GM19328 (cell line): ENCODE measurements at regions not wholly inside any gene's neighbourhood (a gene's known extent, or its start where the extent isn't known, plus 50 kb on each side); places are given as distances from the start of the nearest gene placed in this dataset.
"Not testable (repeated sequence)": the region's sequence is repeated elsewhere in the genome, so short reads cannot be mapped to it uniquely, and the experiment has no call there.

Source experiments
- ATAC-seq: cut with Tn5 transposase; IDR thresholded peaks from one replicate; pipeline ENCODE4 v1.9.1; 2021; ENCODE audit warnings: mild to moderate bottlenecking, moderate library complexity; ENCODE audit not compliant: unreplicated experiment

- ATAC-seq, result no peak
Observed at GRCh38 chr15:38930851-38931572, 366.4 kb upstream of the RASGRP1 start.

DNA sequence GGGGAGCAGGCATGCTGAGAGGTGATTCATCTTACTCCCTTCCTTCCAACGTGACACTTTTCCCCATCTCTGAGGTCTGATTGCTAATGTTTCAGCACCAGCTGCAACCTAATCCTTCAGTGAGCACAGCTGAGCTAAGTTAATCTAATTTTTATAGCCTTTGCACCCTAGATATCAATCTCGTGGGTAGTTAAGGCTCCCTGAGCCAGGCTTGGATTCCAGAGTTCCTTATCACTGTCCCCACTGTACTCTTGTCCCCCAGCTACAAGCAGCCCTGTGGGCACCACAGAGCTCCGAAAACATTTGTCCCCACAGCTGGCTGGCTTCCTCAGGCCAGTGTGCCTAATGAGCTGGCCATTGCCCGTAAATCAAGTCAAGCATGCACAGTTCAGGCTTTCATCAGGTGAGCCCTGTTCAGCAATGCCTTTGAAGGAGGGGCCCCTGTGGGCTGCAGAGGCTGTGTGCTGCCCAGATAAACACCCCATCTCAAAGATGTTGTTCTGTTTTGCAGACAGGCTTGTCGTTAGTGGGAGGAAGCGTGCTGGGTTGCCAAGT, 376.9 kb upstream of the RASGRP1 start:
- ATAC-seq, result no peak

GRCh38 chr15:38944536-38944935, 379.9 kb upstream of the RASGRP1 start:
- no peak for ATAC-seq

DNA sequence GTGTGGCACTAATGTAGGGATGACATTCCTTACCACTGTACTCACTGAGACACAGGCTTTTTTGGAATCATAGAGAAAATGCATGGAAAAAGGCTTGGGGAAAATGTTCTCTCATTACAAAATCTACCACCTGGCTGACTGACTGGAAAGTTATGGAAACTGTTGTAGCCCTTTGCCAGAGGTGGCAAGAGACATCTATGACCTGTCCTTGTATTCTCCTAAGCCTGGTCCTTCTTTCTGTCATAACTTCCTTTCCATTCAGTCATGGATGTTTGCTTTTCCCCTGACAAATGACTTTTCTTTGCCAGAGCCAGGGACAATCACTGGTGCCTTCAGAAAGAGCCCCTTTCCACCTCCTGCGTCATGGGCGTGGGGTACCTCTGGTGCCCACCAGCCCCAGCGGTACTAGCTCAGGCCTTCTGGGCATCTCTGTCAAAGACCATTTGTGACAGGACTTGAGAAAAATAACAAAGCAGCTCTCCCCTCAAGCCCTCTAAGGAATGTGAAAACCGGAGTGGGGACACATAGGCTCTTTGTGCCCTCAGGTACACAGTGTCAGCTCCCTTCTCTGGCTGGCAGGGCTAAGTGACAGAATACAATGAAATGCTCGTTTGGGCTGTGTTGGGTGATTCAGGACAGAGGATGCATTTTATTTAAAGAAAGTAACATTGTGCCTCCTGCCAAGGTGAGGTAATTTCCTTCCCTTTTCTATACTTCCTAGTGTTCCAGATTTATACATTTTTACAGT, 381.1 kb upstream of the RASGRP1 start:
- ATAC-seq, result no peak

DNA sequence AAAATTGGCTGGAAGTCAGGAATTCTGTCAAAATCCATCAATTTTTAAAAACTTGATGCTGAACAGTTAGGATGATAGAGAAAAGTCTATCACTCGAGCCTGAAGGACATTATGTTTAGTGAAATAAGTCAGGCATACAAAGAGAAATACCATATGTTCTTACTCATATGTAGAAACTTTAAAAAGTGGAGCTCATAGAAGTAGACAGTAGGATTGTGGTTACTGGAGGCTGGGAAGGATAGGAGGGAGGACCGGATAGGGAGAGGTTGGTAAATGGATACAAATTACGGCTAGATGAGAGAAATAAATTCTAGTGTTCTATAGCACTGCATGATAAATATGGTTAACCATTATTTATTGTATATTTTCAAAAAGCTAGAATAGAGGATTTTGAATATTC, 389.5 kb upstream of the RASGRP1 start:
- no peak for ATAC-seq

- ATAC-seq, result no peak
Observed at GRCh38 chr15:38961456-38961855, 396.8 kb upstream of the RASGRP1 start.

- no peak for ATAC-seq
Observed at GRCh38 chr15:38961931-38962330, 397.3 kb upstream of the RASGRP1 start.

DNA sequence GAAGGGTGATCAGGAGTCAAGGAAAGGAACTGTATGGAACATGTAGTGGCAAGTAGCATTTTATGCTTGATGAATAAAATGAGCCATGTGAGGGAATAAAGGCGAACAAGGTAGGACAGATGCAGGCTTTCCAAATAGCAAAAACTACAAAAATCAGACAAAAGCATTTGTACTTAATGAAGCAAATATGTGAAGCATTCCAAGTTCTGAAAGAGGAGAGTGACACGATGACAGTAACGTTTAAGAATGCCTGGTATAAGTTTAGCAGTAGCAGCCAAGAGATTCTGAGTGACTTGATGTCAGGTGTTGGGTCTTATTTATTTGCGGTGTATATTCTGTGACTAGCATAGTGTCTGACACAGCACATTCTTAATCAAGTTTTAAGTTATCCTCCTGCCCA, 408.2 kb upstream of the RASGRP1 start:
- no peak for ATAC-seq

DNA sequence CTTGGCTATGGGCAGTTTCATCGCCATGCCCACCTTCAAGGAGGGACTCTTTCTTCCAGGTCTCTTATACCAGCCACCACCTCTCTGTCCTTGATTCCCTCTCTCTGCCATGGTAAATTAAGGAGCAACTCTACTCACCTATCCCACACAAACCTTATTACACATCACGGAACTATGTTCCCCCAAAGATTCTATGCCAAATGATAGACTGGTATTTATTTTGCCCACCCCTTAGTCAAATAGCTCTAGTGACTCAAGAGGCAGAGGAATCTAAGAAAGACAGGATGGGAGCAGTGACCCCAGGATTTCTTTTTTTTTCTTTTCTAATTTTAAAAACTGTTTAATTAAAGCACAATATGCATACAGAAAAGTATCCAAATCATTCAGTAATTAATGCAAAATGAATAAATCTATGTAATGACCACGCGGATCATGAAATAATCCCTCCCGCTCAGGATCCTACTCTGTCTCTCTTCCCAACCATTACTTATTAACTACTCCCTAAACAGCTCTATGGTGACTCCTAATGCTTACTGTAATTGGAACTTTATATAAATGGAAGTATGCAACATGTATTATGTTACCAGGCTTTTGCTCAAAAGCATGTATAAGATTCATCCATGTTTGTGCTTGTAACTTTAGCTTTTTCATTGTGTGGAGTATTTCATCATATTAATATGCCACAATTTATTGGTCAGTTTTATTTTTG, 410.8 kb upstream of the RASGRP1 start:
- ATAC-seq, result no peak

DNA sequence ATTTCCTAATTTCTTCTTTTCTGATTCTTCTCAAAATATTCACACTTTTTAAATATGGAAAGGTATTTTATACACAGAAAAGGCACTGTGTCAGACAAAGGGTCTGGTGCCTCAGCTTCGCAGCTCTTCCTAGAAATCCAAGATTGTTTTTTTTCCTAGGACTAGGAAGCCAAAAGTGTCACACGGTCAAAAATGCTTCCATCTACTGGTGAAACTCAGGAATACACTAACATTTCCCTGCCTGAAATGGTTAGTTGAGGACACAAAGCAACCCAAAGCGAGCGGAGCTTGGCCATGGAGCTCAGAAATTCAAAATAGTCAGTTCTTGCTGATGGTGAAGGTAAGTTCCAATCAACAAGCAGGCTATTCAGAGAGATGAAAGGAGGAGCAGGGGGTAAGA, 426.5 kb upstream of the RASGRP1 start:
- no peak for ATAC-seq

DNA sequence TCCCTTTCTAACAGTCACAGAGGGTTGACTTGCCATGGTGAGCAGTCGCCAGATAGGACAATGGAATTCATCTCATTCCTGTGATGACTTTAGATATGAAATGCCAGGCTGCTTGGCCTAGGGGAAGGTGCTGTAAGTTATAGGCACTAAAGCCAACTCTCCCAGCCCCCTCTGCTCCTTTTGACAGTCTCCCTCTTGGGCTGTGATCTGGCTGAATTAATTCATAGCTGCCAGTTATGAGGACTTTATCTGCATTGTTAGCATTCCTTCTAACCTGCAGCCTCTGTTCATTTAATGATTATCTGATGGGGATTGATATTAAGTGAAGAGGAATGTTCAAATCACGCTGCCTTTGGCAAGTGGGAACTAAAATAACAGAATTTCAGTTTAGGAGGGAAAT, 427.1 kb upstream of the RASGRP1 start:
- ATAC-seq, result no peak

DNA sequence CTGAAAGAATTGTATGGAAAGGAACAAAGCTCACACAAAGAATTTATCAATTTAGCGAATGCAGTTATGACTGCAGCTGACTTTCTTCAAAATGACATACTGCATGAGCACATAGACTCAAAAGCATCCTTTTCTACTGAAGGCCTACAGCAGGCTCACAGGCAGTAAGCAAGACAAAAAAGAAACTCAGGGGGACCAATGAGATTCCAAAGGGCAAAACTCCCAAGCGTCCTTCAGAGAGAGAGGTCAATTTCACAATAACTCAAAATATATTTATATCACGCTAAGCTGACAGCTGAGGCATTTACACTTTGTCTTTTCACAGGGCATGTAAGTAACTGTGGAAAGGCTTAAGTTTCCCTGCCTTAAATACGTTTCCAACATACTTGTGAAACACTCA, 427.9 kb upstream of the RASGRP1 start:
- ATAC-seq, result no peak

GRCh38 chr15:38992930-38993329, 428.3 kb upstream of the RASGRP1 start:
- ATAC-seq, result no peak

DNA sequence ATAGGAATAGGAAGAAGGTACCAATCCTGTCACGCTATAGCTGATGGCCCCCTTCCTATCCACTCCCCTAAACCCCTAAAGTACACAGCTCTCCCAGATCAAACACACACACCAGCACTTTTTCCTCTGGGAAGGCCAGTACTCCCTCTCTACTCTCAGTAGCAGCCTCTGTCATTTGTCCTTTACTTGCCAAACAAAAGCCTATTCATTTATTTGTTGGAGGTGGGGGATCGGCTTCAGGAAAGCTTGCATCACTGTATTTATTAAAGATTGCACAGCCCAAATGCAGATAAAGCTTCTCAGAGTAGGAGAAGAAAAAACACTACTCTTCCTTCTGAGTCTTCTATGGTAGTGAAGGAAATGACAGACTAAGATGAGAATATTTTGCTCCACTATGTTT, 429.7 kb upstream of the RASGRP1 start:
- no peak for ATAC-seq

GRCh38 chr15:38996111-38996631, 431.6 kb upstream of the RASGRP1 start:
- ATAC-seq, result no peak

DNA sequence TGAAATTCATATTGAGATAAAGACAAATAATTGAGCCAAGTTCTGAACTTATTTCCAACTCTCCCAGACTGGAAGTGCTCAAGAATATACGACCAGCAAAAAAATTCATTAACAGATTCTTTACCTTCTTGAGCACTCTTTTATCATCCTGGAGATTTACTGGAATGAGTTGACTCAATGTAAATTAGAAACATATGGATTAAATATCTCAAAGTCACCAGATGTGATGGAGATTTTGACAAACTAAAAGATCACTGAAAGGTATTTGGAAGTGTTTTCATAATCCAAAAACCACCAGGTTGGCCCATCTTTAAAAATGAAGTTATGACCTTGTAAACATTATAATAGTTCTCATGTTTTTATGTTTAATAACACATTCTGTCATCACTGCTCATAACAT, 433.2 kb upstream of the RASGRP1 start:
- ATAC-seq, result no peak

DNA sequence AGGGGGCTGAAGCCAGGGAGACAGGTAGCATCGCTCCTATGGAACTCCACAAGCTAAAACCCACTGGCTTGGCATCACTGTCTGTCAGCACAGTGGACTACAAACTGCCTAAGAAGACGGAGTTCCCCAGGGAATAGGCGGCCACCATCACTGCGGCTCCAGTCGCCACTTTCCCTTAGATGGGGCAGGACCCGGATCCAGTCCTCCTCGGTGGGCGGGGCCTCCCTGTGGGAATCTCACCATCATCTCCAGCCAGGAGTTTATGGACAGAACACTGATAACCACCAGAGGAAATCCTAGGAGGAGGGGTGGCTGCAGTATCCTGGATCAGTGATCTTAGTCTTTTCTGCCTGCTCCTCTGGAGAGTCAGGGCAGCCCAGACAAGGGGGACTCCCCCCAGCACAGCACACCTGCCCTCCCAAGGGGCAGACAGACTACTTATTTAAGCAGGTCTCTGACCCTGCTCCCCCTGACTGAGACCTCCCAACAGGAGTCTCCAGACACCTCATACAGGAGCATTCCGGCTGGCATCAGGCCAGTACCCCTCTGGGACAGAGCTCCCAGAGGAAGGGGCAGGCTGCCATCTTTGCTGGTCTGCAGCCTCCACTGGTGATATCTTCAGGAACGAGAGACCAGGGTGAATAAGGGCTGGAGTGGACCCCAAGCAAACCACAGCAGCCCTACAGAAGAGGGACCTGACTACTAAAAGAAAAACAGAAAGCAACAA, 435.6 kb upstream of the RASGRP1 start:
- no peak for ATAC-seq

DNA sequence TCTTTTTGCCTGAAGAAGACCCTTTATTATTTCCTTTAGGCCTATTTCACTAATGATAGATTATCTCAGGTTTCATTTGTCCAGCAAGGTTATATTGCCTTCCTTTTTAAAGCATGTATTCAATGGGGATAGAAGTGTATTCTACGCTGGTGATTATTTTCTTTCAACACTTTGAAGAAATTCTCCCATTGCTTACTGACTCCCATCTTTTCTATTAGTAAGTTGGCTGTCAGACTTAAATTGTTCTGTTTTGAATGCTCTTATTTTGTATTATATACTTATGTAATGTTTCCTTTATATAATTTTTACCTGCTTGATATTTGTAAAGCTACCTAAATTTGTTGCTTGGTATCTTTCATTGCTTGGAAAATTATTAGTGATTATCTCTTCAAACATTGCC, 445.1 kb upstream of the RASGRP1 start:
- no peak for ATAC-seq

DNA sequence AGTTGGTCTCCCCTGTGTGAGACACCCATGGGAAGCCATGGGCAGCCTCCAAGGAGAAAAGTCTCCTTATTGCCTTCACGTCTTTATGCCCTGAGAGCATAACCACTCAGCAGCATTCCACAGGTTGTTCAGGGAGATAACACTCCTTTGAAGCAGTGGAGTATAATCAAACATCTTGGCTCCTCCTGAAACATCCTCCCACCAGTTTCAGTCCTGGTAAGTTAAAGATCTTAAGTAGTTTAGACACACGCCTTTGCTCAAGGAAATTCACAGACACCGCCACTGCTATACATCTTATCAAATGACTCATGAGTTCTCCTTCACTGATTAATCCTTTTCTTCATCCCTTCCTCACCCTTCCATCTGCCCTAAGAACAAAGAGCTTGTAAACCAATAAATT, 446.5 kb upstream of the RASGRP1 start:
- ATAC-seq, result not testable (repeated sequence)

- no peak for ATAC-seq
Observed at GRCh38 chr15:39013262-39013661, 448.6 kb upstream of the RASGRP1 start.

GRCh38 chr15:39014682-39015081, 450.1 kb upstream of the RASGRP1 start:
- no peak for ATAC-seq
